GM23338 (cell line): ENCODE measurements at regions not wholly inside any gene's neighbourhood (a gene's known extent, or its start where the extent isn't known, plus 50 kb on each side); places are given as distances from the start of the nearest gene placed in this dataset.

ENCODE experiments used
- ATAC-seq: fragments of 200-7000 bp; cut with Tn5 transposase; 3 replicates; pipeline ENCODE4 v1.9.1; 2020
- DNase-seq: peaks from one replicate; pipeline ENCODE4 v3.0.0-alpha.2; 2015; ENCODE audit warnings: low spot score
- H2AFZ ChIP-seq: fragments of 200-600 bp; sonication (generic); 2 replicates; pipeline ENCODE4 v1.8.0; 2016; ENCODE audit warnings: antibody characterized with exemption, mild to moderate bottlenecking, moderate library complexity
- H3F3A ChIP-seq: fragments of 200-600 bp; sonication (generic); replicated peaks from 2 replicates; pipeline ENCODE4 v1.8.0; 2017; ENCODE audit warnings: antibody characterized with exemption, mixed run types, low read depth
- H3K27ac ChIP-seq: fragments of 200-600 bp; sonication (generic); 2 replicates; pipeline ENCODE4 v1.6.1; 2016; ENCODE audit warnings: low read depth
- H3K27me3 ChIP-seq: fragments of 200-600 bp; sonication (generic); 2 replicates; pipeline ENCODE4 v1.8.0; 2016; ENCODE audit warnings: mild to moderate bottlenecking, mixed run types, moderate library complexity; ENCODE audit not compliant: insufficient read depth
- H3K36me3 ChIP-seq: fragments of 200-600 bp; sonication (generic); 2 replicates; pipeline ENCODE4 v1.8.0; 2016; ENCODE audit warnings: mild to moderate bottlenecking; ENCODE audit not compliant: insufficient read depth
- H3K4me1 ChIP-seq: fragments of 200-600 bp; sonication (generic); 2 replicates; pipeline ENCODE4 v1.8.0; 2016; ENCODE audit warnings: mild to moderate bottlenecking, moderate library complexity; ENCODE audit not compliant: insufficient read depth
- H3K4me2 ChIP-seq: fragments of 200-600 bp; sonication (generic); 2 replicates; pipeline ENCODE4 v1.7.1; 2017; ENCODE audit warnings: mixed run types
- H3K4me3 ChIP-seq: fragments of 200-600 bp; sonication (generic); 2 replicates; pipeline ENCODE4 v1.6.1; 2016; ENCODE audit warnings: mixed run types
- H3K79me2 ChIP-seq: fragments of 200-600 bp; sonication (generic); replicated peaks from 2 replicates; pipeline ENCODE4 v1.8.0; 2017; ENCODE audit warnings: mild to moderate bottlenecking; ENCODE audit not compliant: insufficient read depth
- H3K9me2 ChIP-seq: fragments of 200-600 bp; sonication (generic); 2 replicates; pipeline ENCODE4 v1.8.0; 2017; ENCODE audit not compliant: insufficient read depth
- H4K20me1 ChIP-seq: fragments of 200-600 bp; sonication (generic); replicated peaks from 2 replicates; pipeline ENCODE4 v1.8.0; 2017; ENCODE audit warnings: mild to moderate bottlenecking; ENCODE audit not compliant: insufficient read depth
- H3K27ac Mint-ChIP-seq: 2 replicates; pipeline ENCODE4 v1.8.0; 2020; ENCODE audit warnings: inconsistent platforms, mild to moderate bottlenecking, moderate library complexity, mixed read lengths
- H3K27me3 Mint-ChIP-seq: 3 replicates; pipeline ENCODE4 v1.8.0; 2022; ENCODE audit warnings: low read depth, mild to moderate bottlenecking, moderate library complexity, mixed read lengths, inconsistent platforms; ENCODE audit not compliant: insufficient read depth, poor library complexity
- H3K36me3 Mint-ChIP-seq: 3 replicates; pipeline ENCODE4 v1.8.0; 2021; ENCODE audit warnings: low read depth, mild to moderate bottlenecking, inconsistent platforms, moderate library complexity, mixed read lengths
- H3K4me1 Mint-ChIP-seq: 3 replicates; pipeline ENCODE4 v1.8.0; 2020; ENCODE audit warnings: mild to moderate bottlenecking, inconsistent platforms, mixed read lengths
- H3K4me3 Mint-ChIP-seq: 3 replicates; pipeline ENCODE4 v1.8.0; 2021; ENCODE audit warnings: moderate library complexity, mild to moderate bottlenecking, inconsistent platforms, mixed read lengths
- H3K9me3 Mint-ChIP-seq: 3 replicates; pipeline ENCODE4 v1.8.0; 2020; ENCODE audit warnings: moderate library complexity, mild to moderate bottlenecking, inconsistent platforms, mixed read lengths
- CREB1 ChIP-seq: fragments of 250-450 bp; sonication (Bioruptor Pico); IDR thresholded peaks from 2 replicates; pipeline ENCODE4 v1.5.0; 2020; ENCODE audit warnings: low read depth, mild to moderate bottlenecking, moderate library complexity
- CTCF ChIP-seq, 2 experiments: fragments of 200-600 bp in 1 of 2; sonication (generic) in 1 of 2; conservative IDR thresholded peaks; 2 replicates each; pipeline versions ENCODE4 v1.5.1 to v1.6.1; 2016 to 2017; ENCODE audit warnings: antibody characterized with exemption in 2 of 2, low read depth in 2 of 2, mild to moderate bottlenecking in 2 of 2, moderate library complexity in 1 of 2
- ETS1 ChIP-seq: IDR thresholded peaks from 2 replicates; pipeline ENCODE4 v1.6.1; 2016; ENCODE audit warnings: antibody characterized with exemption
- EZH2 ChIP-seq: fragments of 200-600 bp; sonication (generic); IDR thresholded peaks from one replicate; pipeline ENCODE4 v1.8.0; 2017; ENCODE audit warnings: antibody characterized with exemption, mild to moderate bottlenecking, low read depth; ENCODE audit not compliant: unreplicated experiment
- EZH2phosphoT487 ChIP-seq: fragments of 200-600 bp; sonication (generic); IDR thresholded peaks from one replicate; pipeline ENCODE4 v1.8.1; 2018; ENCODE audit warnings: antibody characterized with exemption; ENCODE audit not compliant: unreplicated experiment
- JUNB ChIP-seq: IDR thresholded peaks from one replicate; pipeline ENCODE4 v1.6.1; 2016; ENCODE audit warnings: antibody characterized with exemption; ENCODE audit not compliant: unreplicated experiment
- NANOG ChIP-seq: IDR thresholded peaks from 2 replicates; pipeline ENCODE4 v1.6.1; 2016; ENCODE audit warnings: antibody characterized with exemption, borderline replicate concordance
- POLR2AphosphoS5 ChIP-seq: IDR thresholded peaks from 2 replicates; pipeline ENCODE4 v1.6.1; 2016; ENCODE audit warnings: antibody characterized with exemption, low read depth
- REST ChIP-seq: IDR thresholded peaks from one replicate; pipeline ENCODE4 v1.6.1; 2018; ENCODE audit warnings: antibody characterized with exemption; ENCODE audit not compliant: unreplicated experiment
- STAT1 ChIP-seq: IDR thresholded peaks from one replicate; pipeline ENCODE4 v1.6.1; 2016; ENCODE audit warnings: antibody characterized with exemption; ENCODE audit not compliant: unreplicated experiment
- ZNF114 ChIP-seq: fragments of 250-450 bp; sonication (Bioruptor Pico); IDR thresholded peaks from 2 replicates; pipeline ENCODE4 v1.5.0; 2020; ENCODE audit warnings: mild to moderate bottlenecking, moderate library complexity
- ZNF331 ChIP-seq: fragments of 250-450 bp; sonication (Bioruptor Pico); IDR thresholded peaks from 2 replicates; pipeline ENCODE4 v1.5.0; 2020; ENCODE audit warnings: low read depth, mild to moderate bottlenecking, moderate library complexity
- TF ChIP-seq, protein P1 (sequence below): fragments of 250-450 bp; sonication (Bioruptor Pico); IDR thresholded peaks from 2 replicates; pipeline ENCODE4 v1.5.0; 2020; ENCODE audit warnings: mild to moderate bottlenecking, moderate library complexity

GRCh38 chr1:59018860-59019259, 235.0 kb upstream of the JUN start:
- H2AFZ ChIP-seq = no peak overlapping the region
- H4K20me1 ChIP-seq = no peaks in the 10 kb centered on the region
- TF ChIP-seq ZNF331 (CRISPR knock-in tag) (no peak), ZNF114 (no peak), STAT1 (no peak), REST (no peak), EZH2phosphoT487 (no peak), CTCF (conservative IDR thresholded peaks at IDR 0.05; ENCODE audit: low read depth in 2 of 2) (no peak), JUNB (no peak), EZH2 (no peak), POLR2AphosphoS5 (no peak), NANOG (no peak), CREB1 (CRISPR knock-in tag) (no peak), ETS1 (no peak)
- TF ChIP-seq, protein P1, sequence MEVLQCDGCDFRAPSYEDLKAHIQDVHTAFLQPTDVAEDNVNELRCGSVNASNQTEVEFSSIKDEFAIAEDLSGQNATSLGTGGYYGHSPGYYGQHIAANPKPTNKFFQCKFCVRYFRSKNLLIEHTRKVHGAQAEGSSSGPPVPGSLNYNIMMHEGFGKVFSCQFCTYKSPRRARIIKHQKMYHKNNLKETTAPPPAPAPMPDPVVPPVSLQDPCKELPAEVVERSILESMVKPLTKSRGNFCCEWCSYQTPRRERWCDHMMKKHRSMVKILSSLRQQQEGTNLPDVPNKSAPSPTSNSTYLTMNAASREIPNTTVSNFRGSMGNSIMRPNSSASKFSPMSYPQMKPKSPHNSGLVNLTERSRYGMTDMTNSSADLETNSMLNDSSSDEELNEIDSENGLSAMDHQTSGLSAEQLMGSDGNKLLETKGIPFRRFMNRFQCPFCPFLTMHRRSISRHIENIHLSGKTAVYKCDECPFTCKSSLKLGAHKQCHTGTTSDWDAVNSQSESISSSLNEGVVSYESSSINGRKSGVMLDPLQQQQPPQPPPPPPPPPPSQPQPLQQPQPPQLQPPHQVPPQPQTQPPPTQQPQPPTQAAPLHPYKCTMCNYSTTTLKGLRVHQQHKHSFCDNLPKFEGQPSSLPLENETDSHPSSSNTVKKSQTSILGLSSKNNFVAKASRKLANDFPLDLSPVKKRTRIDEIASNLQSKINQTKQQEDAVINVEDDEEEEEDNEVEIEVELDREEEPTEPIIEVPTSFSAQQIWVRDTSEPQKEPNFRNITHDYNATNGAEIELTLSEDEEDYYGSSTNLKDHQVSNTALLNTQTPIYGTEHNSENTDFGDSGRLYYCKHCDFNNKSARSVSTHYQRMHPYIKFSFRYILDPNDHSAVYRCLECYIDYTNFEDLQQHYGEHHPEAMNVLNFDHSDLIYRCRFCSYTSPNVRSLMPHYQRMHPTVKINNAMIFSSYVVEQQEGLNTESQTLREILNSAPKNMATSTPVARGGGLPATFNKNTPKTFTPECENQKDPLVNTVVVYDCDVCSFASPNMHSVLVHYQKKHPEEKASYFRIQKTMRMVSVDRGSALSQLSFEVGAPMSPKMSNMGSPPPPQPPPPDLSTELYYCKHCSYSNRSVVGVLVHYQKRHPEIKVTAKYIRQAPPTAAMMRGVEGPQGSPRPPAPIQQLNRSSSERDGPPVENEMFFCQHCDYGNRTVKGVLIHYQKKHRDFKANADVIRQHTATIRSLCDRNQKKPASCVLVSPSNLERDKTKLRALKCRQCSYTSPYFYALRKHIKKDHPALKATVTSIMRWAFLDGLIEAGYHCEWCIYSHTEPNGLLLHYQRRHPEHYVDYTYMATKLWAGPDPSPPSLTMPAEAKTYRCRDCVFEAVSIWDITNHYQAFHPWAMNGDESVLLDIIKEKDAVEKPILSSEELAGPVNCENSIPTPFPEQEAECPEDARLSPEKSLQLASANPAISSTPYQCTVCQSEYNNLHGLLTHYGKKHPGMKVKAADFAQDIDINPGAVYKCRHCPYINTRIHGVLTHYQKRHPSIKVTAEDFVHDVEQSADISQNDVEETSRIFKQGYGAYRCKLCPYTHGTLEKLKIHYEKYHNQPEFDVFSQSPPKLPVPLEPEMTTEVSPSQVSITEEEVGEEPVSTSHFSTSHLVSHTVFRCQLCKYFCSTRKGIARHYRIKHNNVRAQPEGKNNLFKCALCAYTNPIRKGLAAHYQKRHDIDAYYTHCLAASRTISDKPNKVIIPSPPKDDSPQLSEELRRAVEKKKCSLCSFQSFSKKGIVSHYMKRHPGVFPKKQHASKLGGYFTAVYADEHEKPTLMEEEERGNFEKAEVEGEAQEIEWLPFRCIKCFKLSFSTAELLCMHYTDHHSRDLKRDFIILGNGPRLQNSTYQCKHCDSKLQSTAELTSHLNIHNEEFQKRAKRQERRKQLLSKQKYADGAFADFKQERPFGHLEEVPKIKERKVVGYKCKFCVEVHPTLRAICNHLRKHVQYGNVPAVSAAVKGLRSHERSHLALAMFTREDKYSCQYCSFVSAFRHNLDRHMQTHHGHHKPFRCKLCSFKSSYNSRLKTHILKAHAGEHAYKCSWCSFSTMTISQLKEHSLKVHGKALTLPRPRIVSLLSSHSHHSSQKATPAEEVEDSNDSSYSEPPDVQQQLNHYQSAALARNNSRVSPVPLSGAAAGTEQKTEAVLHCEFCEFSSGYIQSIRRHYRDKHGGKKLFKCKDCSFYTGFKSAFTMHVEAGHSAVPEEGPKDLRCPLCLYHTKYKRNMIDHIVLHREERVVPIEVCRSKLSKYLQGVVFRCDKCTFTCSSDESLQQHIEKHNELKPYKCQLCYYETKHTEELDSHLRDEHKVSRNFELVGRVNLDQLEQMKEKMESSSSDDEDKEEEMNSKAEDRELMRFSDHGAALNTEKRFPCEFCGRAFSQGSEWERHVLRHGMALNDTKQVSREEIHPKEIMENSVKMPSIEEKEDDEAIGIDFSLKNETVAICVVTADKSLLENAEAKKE (CRISPR knock-in tag) = no peak

More at GRCh38 chr1:59018860-59019259, 235.0 kb upstream of the JUN start:
- Histone ChIP-seq H3K79me2 (no peaks in the 10 kb centered on the region), H3K27me3 (no peaks in the 10 kb centered on the region), H3F3A (no peaks in the 10 kb centered on the region), H3K36me3 (no peaks in the 10 kb centered on the region), H3K27ac (no peak overlapping the region), H3K4me3 (no peak overlapping the region), H3K4me1 (peaks cover 6% of the 10 kb centered on the region; the same call in 1 of the 2 replicates), H3K9me2 (no peaks in the 10 kb centered on the region; the same call in 1 of the 2 replicates), H3K4me2 (no peak overlapping the region)
- H3K36me3 Mint-ChIP-seq = peaks cover 3% of the 10 kb centered on the region; the same call in 1 of the 3 replicates
- DNase-seq = no peak
- no peak for ATAC-seq
- peaks cover 10% of the 10 kb centered on the region; the same call in 2 of the 3 replicates for H3K9me3 Mint-ChIP-seq
- H3K27me3 Mint-ChIP-seq = peaks cover 10% of the 10 kb centered on the region
- H3K4me1 Mint-ChIP-seq = peaks cover 29% of the 10 kb centered on the region
- H3K4me3 Mint-ChIP-seq = no peak overlapping the region
- H3K27ac Mint-ChIP-seq = no peak overlapping the region
